ENCODE measurements at regions not wholly inside any gene's neighbourhood (a gene's known extent, or its start where the extent isn't known, plus 50 kb on each side); places are given as distances from the start of the nearest gene placed in this dataset.

DNA sequence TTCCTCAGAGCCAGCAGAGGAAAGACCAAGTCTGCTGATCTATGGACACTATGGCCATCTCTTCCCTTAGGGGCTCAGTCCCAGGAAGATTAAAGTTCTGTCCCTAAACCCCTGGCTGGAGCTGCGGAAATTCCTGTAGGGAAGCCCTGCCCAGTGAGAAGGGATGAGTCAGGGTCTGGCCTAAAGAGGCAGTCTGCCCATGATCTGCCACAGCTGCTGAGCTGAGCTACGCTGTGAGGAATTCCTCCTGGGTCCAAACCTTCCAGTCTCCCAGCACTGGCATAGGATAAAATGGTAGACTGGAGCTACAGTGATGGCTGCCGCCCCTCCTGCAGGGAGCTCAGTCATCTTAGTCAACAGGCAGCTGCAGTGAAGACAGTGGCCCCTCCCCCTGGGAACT, 213.7 kb downstream of the BRINP2 start:
- TF ChIP-seq CTCF (IDR thresholded peaks at IDR 0.05; ENCODE audit: low read depth, low read length) (no peak), MAX (IDR thresholded peaks at IDR 0.05; ENCODE audit: low read depth, low read length) (no peak)
